ENCODE measurements at regions not wholly inside any gene's neighbourhood (a gene's known extent, or its start where the extent isn't known, plus 50 kb on each side); places are given as distances from the start of the nearest gene placed in this dataset.
"Not testable (repeated sequence)": the region's sequence is repeated elsewhere in the genome, so short reads cannot be mapped to it uniquely, and the experiment has no call there.

DNA sequence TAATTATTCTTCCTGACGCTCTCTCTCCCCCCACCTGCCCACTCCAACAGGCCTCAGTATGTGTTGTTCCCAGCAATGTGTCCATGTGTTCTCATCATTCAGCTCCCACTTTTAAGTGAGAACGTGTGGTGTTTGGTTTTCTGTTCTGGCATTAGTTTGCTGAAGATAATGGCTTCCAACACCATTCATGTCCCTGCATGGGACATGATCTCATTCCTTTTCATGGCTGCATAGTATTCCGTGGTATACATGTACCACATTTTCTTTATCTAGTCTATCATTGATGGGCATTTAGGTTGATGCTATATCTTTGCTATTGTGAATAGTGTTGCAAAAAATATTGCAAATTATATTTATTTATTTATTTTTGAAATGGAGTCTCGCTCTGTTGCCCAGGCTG lies 258.0 kb downstream of the TFAP2A start:
- no peaks in the 10 kb centered on the region for H3K27me3 Mint-ChIP-seq
- H3K36me3 Mint-ChIP-seq, result no peaks in the 10 kb centered on the region
- no peak for DNase-seq
- peaks cover 5% of the 10 kb centered on the region for H3K9me3 Mint-ChIP-seq
- no peak overlapping the region for H3K27ac Mint-ChIP-seq
- CTCF ChIA-PET, result no interaction called here
- H3K4me3 Mint-ChIP-seq, result no peak overlapping the region
- no peaks in the 10 kb centered on the region for H3K4me1 Mint-ChIP-seq

DNA sequence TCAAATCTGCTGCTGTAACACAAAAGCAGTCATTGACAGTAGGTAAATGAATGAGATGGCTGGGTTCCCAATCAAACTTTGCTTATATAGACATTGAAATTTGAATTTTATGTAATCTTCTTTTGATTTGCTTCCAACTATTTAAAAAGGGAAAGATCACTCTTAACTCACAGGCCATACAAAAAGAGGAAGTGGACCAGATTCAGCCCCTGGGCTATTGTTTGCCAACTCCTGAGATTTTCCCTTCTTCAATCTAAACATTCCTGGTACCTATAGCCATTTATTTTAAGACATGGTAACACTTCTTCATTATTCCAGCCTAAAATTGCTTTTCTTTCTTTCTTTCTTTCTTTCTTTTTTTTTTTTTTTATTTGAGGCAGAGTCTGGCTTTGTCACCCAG lies 260.6 kb downstream of the TFAP2A start:
- H3K27me3 Mint-ChIP-seq, result no peaks in the 10 kb centered on the region
- no peaks in the 10 kb centered on the region for H3K36me3 Mint-ChIP-seq
- H3K4me1 Mint-ChIP-seq, result no peaks in the 10 kb centered on the region
- H3K4me3 Mint-ChIP-seq, result no peak overlapping the region
- CTCF ChIA-PET, result no interaction called here
- peaks cover 5% of the 10 kb centered on the region for H3K9me3 Mint-ChIP-seq
- H3K27ac Mint-ChIP-seq, result no peak overlapping the region
- DNase-seq, result no peak

DNA sequence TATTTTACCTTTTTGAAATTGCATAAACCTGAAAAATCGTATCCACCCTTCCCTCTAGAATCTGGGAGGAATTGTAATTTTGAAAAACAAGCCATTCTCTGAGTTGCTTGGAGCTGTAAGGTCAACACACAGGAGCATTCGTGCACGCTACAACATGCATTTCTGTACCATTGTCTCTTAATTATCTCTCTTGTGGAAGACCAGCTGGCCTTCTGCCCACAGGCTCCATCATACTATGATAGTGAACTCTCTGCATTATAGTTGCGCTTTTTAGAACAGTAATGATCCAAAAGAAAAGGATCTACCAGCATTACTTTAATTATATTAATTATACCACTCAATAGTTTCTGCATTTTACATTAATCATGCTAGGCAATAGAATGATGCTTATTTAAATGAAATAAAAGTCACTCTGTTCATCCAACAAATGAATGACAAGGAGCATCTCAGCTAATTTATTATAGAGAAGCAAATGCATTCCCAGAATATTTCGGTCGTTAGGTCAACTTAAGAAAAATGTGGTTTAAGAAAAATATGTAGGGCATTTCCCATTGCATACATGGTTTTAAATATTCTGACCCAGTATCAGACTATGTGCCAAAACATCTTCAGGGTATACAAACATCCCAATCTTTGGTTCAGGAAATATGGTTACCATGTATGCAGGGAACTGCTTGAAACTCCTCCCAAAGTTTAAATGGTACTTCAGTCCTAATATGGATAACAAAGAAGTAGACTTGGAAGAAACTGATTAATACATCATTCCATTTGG lies 263.5 kb downstream of the TFAP2A start:
- CTCF ChIA-PET, result no interaction called here
- Mint-ChIP-seq H3K36me3 (no peaks in the 10 kb centered on the region), H3K27ac (no peak overlapping the region), H3K4me1 (peaks cover 2% of the 10 kb centered on the region), H3K9me3 (peaks cover 2% of the 10 kb centered on the region), H3K4me3 (no peak overlapping the region), H3K27me3 (no peaks in the 10 kb centered on the region)
- no peak for DNase-seq

DNA sequence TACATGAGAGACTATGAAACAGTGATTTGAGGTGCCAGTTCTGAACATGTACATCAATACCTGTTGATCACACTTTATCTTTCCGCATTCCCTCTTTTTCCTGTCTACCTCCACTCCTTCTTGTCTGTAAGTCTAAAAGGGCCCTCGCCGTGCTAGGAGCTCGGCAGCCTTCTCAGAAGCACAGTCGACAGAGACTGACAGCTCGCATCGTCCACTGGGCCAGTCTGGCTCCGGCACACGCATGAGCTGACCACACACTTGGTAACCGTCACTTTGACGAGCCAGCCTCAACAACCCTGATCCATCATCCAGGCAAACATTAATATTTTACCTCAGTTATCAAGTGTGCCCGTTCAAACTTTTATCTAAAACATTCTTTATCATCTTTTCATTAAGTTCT lies 265.3 kb downstream of the TFAP2A start:
- CTCF ChIA-PET, result no interaction called here
- Mint-ChIP-seq H3K36me3 (no peaks in the 10 kb centered on the region), H3K9me3 (no peaks in the 10 kb centered on the region), H3K27ac (no peak overlapping the region), H3K27me3 (no peaks in the 10 kb centered on the region), H3K4me1 (peaks cover 2% of the 10 kb centered on the region), H3K4me3 (no peak overlapping the region)
- DNase-seq, result no peak

DNA sequence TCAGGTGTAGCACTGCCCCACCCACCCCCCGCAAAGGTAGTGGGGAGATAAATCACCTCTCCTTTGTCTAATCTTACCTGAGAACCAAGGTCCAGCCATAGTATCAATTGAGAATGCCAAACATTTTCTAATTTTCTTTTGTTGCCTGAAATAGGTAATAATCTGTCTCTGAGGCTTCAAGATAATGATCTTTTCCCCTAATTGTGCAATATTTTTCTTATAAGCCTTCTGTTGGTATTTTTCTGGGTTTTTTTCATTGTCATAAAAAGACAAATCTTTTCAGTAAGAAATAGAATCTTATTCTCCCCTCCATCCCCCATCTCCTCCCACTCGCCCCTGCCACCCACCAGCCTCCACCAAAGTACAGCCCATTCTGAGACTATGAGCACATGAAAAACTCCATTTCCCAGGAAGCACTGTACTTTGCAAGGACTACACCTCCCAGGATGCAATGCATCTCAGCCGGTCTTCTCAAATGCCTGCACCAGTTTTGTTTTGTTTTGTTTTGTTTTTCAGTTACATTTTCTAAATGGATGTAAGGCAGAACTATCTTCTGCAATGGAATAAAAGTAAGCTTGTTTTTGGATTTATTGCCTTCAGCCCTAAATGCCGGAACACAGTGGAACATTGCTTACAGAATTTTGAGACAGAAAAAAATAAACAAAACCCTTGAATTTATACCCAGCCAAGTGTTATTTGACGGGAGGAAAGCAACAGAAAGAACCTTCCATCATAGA lies 268.0 kb downstream of the TFAP2A start:
- H3K4me1 Mint-ChIP-seq, result peaks cover 2% of the 10 kb centered on the region
- H3K27ac Mint-ChIP-seq, result no peak overlapping the region
- CTCF ChIA-PET, result no interaction called here
- H3K36me3 Mint-ChIP-seq, result no peaks in the 10 kb centered on the region
- H3K4me3 Mint-ChIP-seq, result peak overlapping the region; percentile 49
- H3K27me3 Mint-ChIP-seq, result no peaks in the 10 kb centered on the region
- peak; percentile 21 for DNase-seq
- H3K9me3 Mint-ChIP-seq, result no peaks in the 10 kb centered on the region

DNA sequence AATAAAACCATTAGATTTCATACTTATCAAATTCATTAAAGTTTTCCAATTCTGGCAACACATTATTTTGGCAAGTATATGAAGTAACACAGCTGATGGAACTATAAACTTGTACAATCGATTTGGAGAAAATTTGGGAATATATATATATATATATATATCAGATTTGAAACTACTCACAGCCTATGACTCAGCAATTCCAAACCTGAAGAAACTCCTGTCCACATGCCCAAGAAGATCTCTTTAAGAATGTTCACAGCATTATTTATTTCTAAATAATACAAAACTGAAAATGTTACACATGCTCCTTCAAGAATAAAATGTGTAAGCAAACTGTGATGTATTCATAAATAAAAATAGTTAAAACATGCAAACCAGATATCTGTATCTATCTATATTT lies 270.1 kb downstream of the TFAP2A start:
- CTCF ChIA-PET, result interaction anchor here (0.7 kb wide), 1 partner anchor 1233 kb away, joined by 3 read pairs; no protein-coding TSS in a partner anchor
- Mint-ChIP-seq H3K27ac (no peak overlapping the region), H3K27me3 (no peaks in the 10 kb centered on the region), H3K36me3 (no peaks in the 10 kb centered on the region), H3K4me3 (no peak overlapping the region), H3K4me1 (peaks cover 2% of the 10 kb centered on the region), H3K9me3 (no peaks in the 10 kb centered on the region)
- DNase-seq, result no peak

DNA sequence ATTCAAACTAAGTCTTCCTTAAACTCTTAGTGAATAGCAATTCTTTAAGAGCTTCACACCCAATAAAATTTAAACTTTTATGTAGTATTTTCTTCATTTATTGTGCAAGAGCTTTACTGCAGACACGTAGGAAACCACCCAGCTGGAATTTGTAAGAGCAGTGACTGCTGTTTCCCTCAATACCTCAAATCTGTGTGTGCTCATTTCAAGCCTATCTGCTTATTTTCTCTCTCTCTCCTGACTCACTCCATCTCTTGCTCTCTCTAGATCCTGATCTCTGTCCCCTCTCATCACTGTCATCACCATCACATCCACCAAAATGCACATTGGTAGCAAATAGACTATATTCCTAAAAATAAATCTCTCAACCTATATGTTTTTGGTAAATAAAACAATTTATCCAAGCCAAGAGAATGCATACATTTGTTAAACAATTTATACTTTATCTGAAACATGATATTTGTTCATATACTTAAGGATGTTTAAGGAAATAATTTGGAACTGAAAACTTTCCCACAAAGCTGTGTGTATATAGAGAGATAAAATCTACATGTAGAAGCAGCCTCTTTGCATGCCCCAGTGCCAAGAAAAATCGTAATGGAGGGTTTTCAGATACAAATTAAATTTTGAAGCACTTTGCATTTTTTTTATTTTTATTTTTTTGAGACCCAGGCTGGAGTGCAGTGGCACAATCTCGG lies 273.0 kb downstream of the TFAP2A start:
- DNase-seq, result no peak
- Mint-ChIP-seq H3K36me3 (no peaks in the 10 kb centered on the region), H3K4me1 (no peaks in the 10 kb centered on the region), H3K27ac (no peak overlapping the region), H3K9me3 (no peaks in the 10 kb centered on the region), H3K27me3 (no peaks in the 10 kb centered on the region), H3K4me3 (no peak overlapping the region)
- CTCF ChIA-PET, result no interaction called here

DNA sequence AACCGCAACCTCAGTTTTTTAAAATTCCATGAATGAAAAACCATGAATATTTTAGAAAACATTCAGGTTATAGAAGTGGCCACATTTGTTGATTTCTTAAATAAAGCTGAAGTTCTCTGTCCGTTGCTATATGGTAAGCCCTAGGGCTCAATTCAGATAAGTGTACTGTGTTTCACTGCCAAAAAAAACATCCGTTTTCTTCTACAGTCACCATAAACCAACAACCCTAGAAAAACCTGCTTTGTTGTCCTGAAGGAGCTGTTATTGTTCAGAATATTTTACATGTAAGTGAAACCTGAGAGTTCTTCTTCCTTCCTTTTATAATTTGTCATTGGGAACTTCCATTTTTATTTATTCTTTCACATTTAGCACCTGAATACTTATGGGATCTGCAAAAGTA lies 274.1 kb downstream of the TFAP2A start:
- H3K4me1 Mint-ChIP-seq, result no peaks in the 10 kb centered on the region
- no peak overlapping the region for H3K4me3 Mint-ChIP-seq
- CTCF ChIA-PET, result no interaction called here
- H3K36me3 Mint-ChIP-seq, result no peaks in the 10 kb centered on the region
- H3K27ac Mint-ChIP-seq, result no peak overlapping the region
- H3K9me3 Mint-ChIP-seq, result no peaks in the 10 kb centered on the region
- no peak for DNase-seq
- no peaks in the 10 kb centered on the region for H3K27me3 Mint-ChIP-seq

DNA sequence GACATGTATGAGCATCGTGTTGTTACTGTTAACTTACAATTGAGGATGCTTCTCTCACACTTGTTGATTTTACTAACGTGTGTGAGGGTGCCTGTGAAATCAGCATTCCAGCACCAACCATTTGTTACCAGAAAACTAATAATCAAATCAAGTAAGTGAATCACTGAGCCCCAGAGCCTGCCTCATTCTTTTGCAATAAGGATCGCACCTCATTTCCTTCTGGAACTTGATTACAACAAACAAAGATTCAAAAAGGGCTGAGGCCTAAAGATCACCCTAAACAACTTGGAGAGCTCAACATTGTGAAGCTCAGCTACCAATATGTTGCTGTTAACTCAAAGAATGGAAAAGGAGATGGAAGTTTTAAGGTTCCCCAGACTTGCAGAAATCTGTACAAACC lies 274.7 kb downstream of the TFAP2A start:
- no peak overlapping the region for H3K27ac Mint-ChIP-seq

DNA sequence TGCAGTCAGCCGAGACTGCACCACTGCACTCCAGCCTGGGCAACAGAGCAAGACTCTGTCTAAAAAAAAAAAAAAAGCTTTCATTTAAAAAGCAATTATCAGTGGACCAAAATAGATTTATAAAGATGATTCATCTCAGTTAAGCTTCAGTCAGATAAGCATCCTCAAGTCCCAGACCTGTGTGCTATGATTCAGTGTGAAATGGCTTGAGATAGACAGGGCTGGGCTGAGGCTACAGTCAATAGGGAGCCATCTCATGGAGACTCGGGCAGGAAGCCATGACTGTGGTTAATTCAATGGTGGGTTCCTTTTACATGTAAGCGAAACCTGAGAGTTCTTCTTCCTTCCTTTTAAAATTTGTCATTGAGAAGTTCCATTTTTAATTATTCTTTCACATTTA lies 276.0 kb downstream of the TFAP2A start:
- Mint-ChIP-seq H3K36me3 (no peaks in the 10 kb centered on the region), H3K27me3 (no peaks in the 10 kb centered on the region), H3K27ac (no peak overlapping the region), H3K4me1 (no peaks in the 10 kb centered on the region), H3K9me3 (peaks cover 2% of the 10 kb centered on the region), H3K4me3 (no peak overlapping the region)
- DNase-seq, result no peak
- CTCF ChIA-PET, result no interaction called here

More for the DNA sequence above, 274.7 kb downstream of the TFAP2A start:
- Mint-ChIP-seq H3K27me3 (no peaks in the 10 kb centered on the region), H3K4me1 (no peaks in the 10 kb centered on the region), H3K36me3 (no peaks in the 10 kb centered on the region), H3K4me3 (no peak overlapping the region), H3K9me3 (peaks cover 1% of the 10 kb centered on the region)
- CTCF ChIA-PET, result no interaction called here
- DNase-seq, result no peak

DNA sequence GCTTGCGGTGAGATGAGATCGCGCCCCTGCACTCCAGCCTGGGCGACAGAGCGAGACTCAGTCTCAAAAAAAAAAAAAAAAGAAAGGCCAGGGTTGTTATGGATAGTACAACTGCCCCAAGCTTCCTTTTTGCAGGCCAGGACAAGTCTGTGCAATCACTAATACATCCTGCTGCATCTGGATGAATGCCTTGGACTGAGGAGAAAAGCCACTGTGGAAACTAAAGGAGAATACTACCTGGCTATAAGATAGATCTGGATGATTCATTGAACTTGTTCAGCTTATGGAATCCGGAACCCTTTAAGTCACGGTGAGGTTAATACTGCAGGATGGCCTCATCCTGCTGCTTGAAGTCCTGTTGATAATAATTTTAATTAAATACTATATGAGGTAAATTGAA lies 278.2 kb downstream of the TFAP2A start:
- no peak for DNase-seq
- Mint-ChIP-seq H3K4me3 (no peak overlapping the region), H3K27me3 (no peaks in the 10 kb centered on the region), H3K4me1 (no peaks in the 10 kb centered on the region), H3K9me3 (peaks cover 2% of the 10 kb centered on the region), H3K36me3 (no peaks in the 10 kb centered on the region), H3K27ac (no peak overlapping the region)
- CTCF ChIA-PET, result interaction anchor here (0.6 kb wide), 1 partner anchor 30 kb away, joined by 3 read pairs; no protein-coding TSS in a partner anchor

DNA sequence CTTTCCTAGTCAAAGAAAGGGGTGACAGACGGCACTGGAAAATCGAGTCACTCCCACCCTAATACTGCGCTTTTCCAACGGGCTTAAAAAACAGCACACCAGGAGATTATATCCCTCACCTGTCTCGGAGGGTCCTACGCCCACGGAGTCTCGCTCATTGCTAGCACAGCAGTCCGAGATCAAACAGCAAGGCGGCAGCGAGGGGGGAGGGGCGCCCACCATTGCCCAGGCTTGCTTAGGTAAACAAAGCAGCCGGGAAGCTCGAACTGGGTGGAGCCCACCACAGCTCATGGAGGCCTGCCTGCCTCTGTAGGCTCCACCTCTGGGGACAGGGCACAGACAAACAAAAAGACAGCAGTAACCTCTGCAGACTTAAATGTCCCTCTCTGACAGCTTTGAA lies 280.7 kb downstream of the TFAP2A start:
- H3K36me3 Mint-ChIP-seq, CTCF ChIA-PET, H3K27me3 Mint-ChIP-seq, H3K4me1 Mint-ChIP-seq, DNase-seq, H3K9me3 Mint-ChIP-seq, H3K4me3 Mint-ChIP-seq, H3K27ac Mint-ChIP-seq: not testable (repeated sequence)

DNA sequence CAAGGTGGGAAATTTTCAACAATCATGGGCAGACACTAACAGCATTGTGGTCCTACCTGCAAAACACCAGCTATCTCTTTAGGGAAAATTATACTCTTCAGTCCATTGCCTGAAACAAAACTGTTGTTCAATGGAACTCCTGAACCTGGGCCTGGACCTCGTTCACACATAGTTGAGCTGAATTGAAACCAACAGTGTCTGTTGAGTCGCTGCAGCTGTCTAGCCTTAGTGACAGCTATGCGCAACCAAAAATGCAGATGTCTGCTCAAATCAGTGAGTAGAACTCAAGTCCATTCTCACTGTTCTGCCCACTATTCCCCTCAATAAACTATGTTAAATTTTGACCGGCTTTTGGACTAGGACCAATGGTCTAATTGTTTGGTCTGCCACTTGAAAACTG lies 286.2 kb downstream of the TFAP2A start:
- no peak for DNase-seq
- CTCF ChIA-PET, result no interaction called here
- Mint-ChIP-seq H3K4me3 (no peak overlapping the region), H3K27ac (no peak overlapping the region), H3K9me3 (peaks cover 1% of the 10 kb centered on the region), H3K4me1 (no peaks in the 10 kb centered on the region), H3K36me3 (no peaks in the 10 kb centered on the region), H3K27me3 (no peaks in the 10 kb centered on the region)

DNA sequence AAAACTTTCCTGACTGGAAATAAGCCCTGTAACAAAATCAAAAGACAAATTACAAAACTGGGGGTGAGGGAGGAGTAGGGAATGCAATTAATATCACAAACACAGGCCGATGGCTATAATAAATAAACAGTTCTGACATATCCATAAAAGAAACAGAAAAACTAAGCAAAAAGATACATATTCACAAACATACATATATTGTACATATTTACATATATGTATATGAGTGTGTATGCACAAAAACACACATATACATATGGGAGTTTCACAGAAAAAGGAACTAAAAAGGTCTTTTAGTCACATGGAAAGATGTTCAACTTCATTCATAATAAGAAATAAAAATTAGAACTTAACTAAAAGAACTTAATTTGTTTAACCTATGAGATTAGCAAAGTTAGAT lies 292.7 kb downstream of the TFAP2A start:
- Mint-ChIP-seq H3K36me3 (no peaks in the 10 kb centered on the region), H3K9me3 (peaks cover 1% of the 10 kb centered on the region), H3K27ac (no peak overlapping the region), H3K4me3 (no peak overlapping the region), H3K27me3 (no peaks in the 10 kb centered on the region), H3K4me1 (no peaks in the 10 kb centered on the region)
- DNase-seq, result no peak
- CTCF ChIA-PET, result no interaction called here
